ENCODE measurements at regions not wholly inside any gene's neighbourhood (a gene's known extent, or its start where the extent isn't known, plus 50 kb on each side); places are given as distances from the start of the nearest gene placed in this dataset.
A peak's percentile ranks its signal among the peaks of the same experiment; 100 is the strongest.

GRCh38 chr3:112693186-112693585 is 52.2 kb upstream of the CCDC80 start:
- H3K4me2 ChIP-seq (ENCODE audit: low read depth, low read length), result no peak overlapping the region
- no peaks in the 10 kb centered on the region for H3K36me3 ChIP-seq (ENCODE audit: control insufficient read depth, insufficient read depth, low read length)
- H4K20me1 ChIP-seq (ENCODE audit: insufficient read depth, low read length), result no peaks in the 10 kb centered on the region
- in situ Hi-C loops (cut with MboI; ENCODE audit: low sequenced_read_pairs) (loop anchor here (5.0 kb wide), 1 partner anchor 46 kb away; no protein-coding TSS in a partner anchor), dilution Hi-C loops (cut with HindIII; ENCODE audit: low sequenced_read_pairs, unreplicated experiment) (no loop called here), intact Hi-C loops (cut with micrococcal nuclease) (no loop called here)
- 100% methylated on average over 1 of the region's 4 CpGs; no CpG with 5 or more reads in 1 of the 2 experiments for WGBS, 2 experiments (ENCODE audit: extremely low coverage in 2 of 2, insufficient read length in 1 of 2)
- no peak overlapping the region for H2AK9ac ChIP-seq (replicated peaks; ENCODE audit: low read depth, low read length, poor library complexity)
- no peak overlapping the region for H3K23ac ChIP-seq (ENCODE audit: low read depth, low read length)
- H3K18ac ChIP-seq (ENCODE audit: low read depth, low read length), result no peak overlapping the region
- H4K8ac ChIP-seq (ENCODE audit: low read depth in 2 of 2, low read length in 2 of 2), result no peak overlapping the region
- no peak for DNase-seq
- peaks cover 22% of the 10 kb centered on the region for H3K4me1 ChIP-seq (ENCODE audit: control insufficient read depth, insufficient read depth, low read length)
- H2BK5ac ChIP-seq (ENCODE audit: low read depth, low read length, poor library complexity, severe bottlenecking), result no peak overlapping the region
- TF ChIP-seq USF2 (IDR thresholded peaks at IDR 0.05; ENCODE audit: low read depth, low read length) (no peak), CEBPB (IDR thresholded peaks at IDR 0.05; ENCODE audit: low read depth, low read length) (no peak), CTCF (conservative IDR thresholded peaks at IDR 0.05; ENCODE audit: low read depth, low read length) (no peak), MAZ (IDR thresholded peaks at IDR 0.05; ENCODE audit: borderline replicate concordance, low read depth, low read length) (no peak), MAFK (IDR thresholded peaks at IDR 0.05; ENCODE audit: low read depth, low read length) (no peak)
- no peak overlapping the region for H3K4me3 ChIP-seq (ENCODE audit: insufficient read depth, low read depth, low read length)
- ChIA-PET CTCF (no interaction called here), POLR2A (ENCODE audit: unreplicated experiment) (no interaction called here)
- peaks cover 5% of the 10 kb centered on the region; the same call in 1 of the 2 replicates for H3K9me1 ChIP-seq (ENCODE audit: insufficient read depth, low read length)
- no peaks in the 10 kb centered on the region for H3K9me3 ChIP-seq (ENCODE audit: control insufficient read depth, insufficient read depth, low read length)
- no peak overlapping the region for H3K4ac ChIP-seq (ENCODE audit: low read depth, low read length)
- H2BK20ac ChIP-seq (ENCODE audit: low read depth, low read length), result no peak overlapping the region
- H4K5ac ChIP-seq (ENCODE audit: low read depth, low read length), result no peak overlapping the region
- no peak overlapping the region for H3K27ac ChIP-seq (ENCODE audit: insufficient read depth, low read length)
- no peaks in the 10 kb centered on the region for H3K27me3 ChIP-seq (ENCODE audit: control insufficient read depth, insufficient read depth, low read length)
- 0 out of 2 replicates have a peak overlapping the region, but pooled peaks have one; percentile 1 for H2BK120ac ChIP-seq (ENCODE audit: low read depth, low read length)
- no peak overlapping the region for H4K91ac ChIP-seq (ENCODE audit: insufficient read depth, low read depth, low read length)
- H3K56ac ChIP-seq (ENCODE audit: extremely low read depth, insufficient read depth, low read length), result no peak overlapping the region
- ATAC-seq (ENCODE audit: low read depth), result no peak
- H2AK5ac ChIP-seq (ENCODE audit: low read depth, low read length), result no peak overlapping the region; the same call in 1 of the 2 replicates
- no peak overlapping the region for H3K9ac ChIP-seq (ENCODE audit: low read depth, low read length)
- H3K79me1 ChIP-seq (ENCODE audit: low read depth in 1 of 2, low read length in 2 of 2), result no peaks in the 10 kb centered on the region
- no peak overlapping the region for H2AFZ ChIP-seq (replicated peaks; ENCODE audit: low read length, poor library complexity)
- H2BK15ac ChIP-seq (ENCODE audit: low read depth, low read length), result no peak overlapping the region
- H3K14ac ChIP-seq (replicated peaks; ENCODE audit: low read depth, low read length), result no peak overlapping the region
- no TSS peak for BruUV-seq (replicated peaks)

All from IMR-90 (cell line).